ENCODE measurements at regions not wholly inside any gene's neighbourhood (a gene's known extent, or its start where the extent isn't known, plus 50 kb on each side); places are given as distances from the start of the nearest gene placed in this dataset.

GRCh38 chr7:113796557-113796956, 122.3 kb downstream of the PPP1R3A start:
- no peaks in the 10 kb centered on the region for H3K9me3 Mint-ChIP-seq (ENCODE audit: low read depth)
- H3K4me1 Mint-ChIP-seq (ENCODE audit: low read depth) = peaks cover 15% of the 10 kb centered on the region
- no peak overlapping the region for H3K4me3 Mint-ChIP-seq (ENCODE audit: low read depth)
- H3K27me3 Mint-ChIP-seq = no peaks in the 10 kb centered on the region
- no peak overlapping the region for H3K27ac Mint-ChIP-seq
- DNase-seq (ENCODE audit: low spot score, unreplicated experiment) = no peak
- TF ChIP-seq CTCF (IDR thresholded peaks at IDR 0.05; ENCODE audit: unreplicated experiment) = no peak
- H3K36me3 Mint-ChIP-seq (ENCODE audit: insufficient read depth) = no peaks in the 10 kb centered on the region

- no peak for DNase-seq (ENCODE audit: low spot score, unreplicated experiment)
- Mint-ChIP-seq H3K9me3 (ENCODE audit: low read depth) (no peaks in the 10 kb centered on the region), H3K27me3 (no peaks in the 10 kb centered on the region), H3K4me1 (ENCODE audit: low read depth) (peaks cover 6% of the 10 kb centered on the region), H3K4me3 (ENCODE audit: low read depth) (no peak overlapping the region), H3K27ac (no peak overlapping the region), H3K36me3 (ENCODE audit: insufficient read depth) (no peaks in the 10 kb centered on the region)
- no peak for TF ChIP-seq CTCF (IDR thresholded peaks at IDR 0.05; ENCODE audit: unreplicated experiment)
Observed at GRCh38 chr7:113794573-113794972, 124.2 kb downstream of the PPP1R3A start.

- Mint-ChIP-seq H3K4me1 (ENCODE audit: low read depth) (peaks cover 4% of the 10 kb centered on the region), H3K27me3 (no peaks in the 10 kb centered on the region)
Observed at GRCh38 chr7:113793171-113793570, 125.6 kb downstream of the PPP1R3A start.

GRCh38 chr7:113790025-113790424, 128.8 kb downstream of the PPP1R3A start:
- H3K27me3 Mint-ChIP-seq = no peaks in the 10 kb centered on the region
- no peak for DNase-seq (ENCODE audit: low spot score, unreplicated experiment)
- H3K4me1 Mint-ChIP-seq (ENCODE audit: low read depth) = peaks cover 5% of the 10 kb centered on the region
- no peaks in the 10 kb centered on the region for H3K36me3 Mint-ChIP-seq (ENCODE audit: insufficient read depth)
- no peaks in the 10 kb centered on the region for H3K9me3 Mint-ChIP-seq (ENCODE audit: low read depth)
- no peak for TF ChIP-seq CTCF (IDR thresholded peaks at IDR 0.05; ENCODE audit: unreplicated experiment)
- H3K4me3 Mint-ChIP-seq (ENCODE audit: low read depth) = no peak overlapping the region
- H3K27ac Mint-ChIP-seq = no peak overlapping the region

More at GRCh38 chr7:113793171-113793570, 125.6 kb downstream of the PPP1R3A start:
- Mint-ChIP-seq H3K9me3 (ENCODE audit: low read depth) (no peaks in the 10 kb centered on the region), H3K4me3 (ENCODE audit: low read depth) (no peak overlapping the region), H3K36me3 (ENCODE audit: insufficient read depth) (no peaks in the 10 kb centered on the region), H3K27ac (no peak overlapping the region)
- TF ChIP-seq CTCF (IDR thresholded peaks at IDR 0.05; ENCODE audit: unreplicated experiment) = no peak
- DNase-seq (ENCODE audit: low spot score, unreplicated experiment) = no peak

- Mint-ChIP-seq H3K27me3 (no peaks in the 10 kb centered on the region), H3K9me3 (ENCODE audit: low read depth) (no peaks in the 10 kb centered on the region)
- no peak for TF ChIP-seq CTCF (IDR thresholded peaks at IDR 0.05; ENCODE audit: unreplicated experiment)
Observed at GRCh38 chr7:113787106-113787505, 131.7 kb downstream of the PPP1R3A start.

More at GRCh38 chr7:113787106-113787505, 131.7 kb downstream of the PPP1R3A start:
- Mint-ChIP-seq H3K4me1 (ENCODE audit: low read depth) (peaks cover 5% of the 10 kb centered on the region), H3K4me3 (ENCODE audit: low read depth) (no peak overlapping the region), H3K36me3 (ENCODE audit: insufficient read depth) (no peaks in the 10 kb centered on the region), H3K27ac (no peak overlapping the region)
- no peak for DNase-seq (ENCODE audit: low spot score, unreplicated experiment)
